GM19099 (cell line): ENCODE measurements at regions not wholly inside any gene's neighbourhood (a gene's known extent, or its start where the extent isn't known, plus 50 kb on each side); places are given as distances from the start of the nearest gene placed in this dataset.

Experiments used
- POLR2A ChIP-seq: IDR thresholded peaks from 3 replicates; pipeline ENCODE4 v1.6.1; 2011; ENCODE audit warnings: low read depth; ENCODE audit not compliant: insufficient read length; ENCODE audit errors: extremely low read depth

- no peak for TF ChIP-seq POLR2A
These were observed 73.4 kb downstream of the FGD2 start for GRCh38 chr6:37078814-37079213.

GRCh38 chr6:37081042-37081607 is 75.7 kb downstream of the FGD2 start:
- no peak for TF ChIP-seq POLR2A

- TF ChIP-seq POLR2A: no peak
These were observed 77.1 kb downstream of the FGD2 start for GRCh38 chr6:37082390-37083130.

- no peak for TF ChIP-seq POLR2A
These were observed 78.0 kb downstream of the FGD2 start for GRCh38 chr6:37083243-37084138.

- no peak for TF ChIP-seq POLR2A
These were observed 79.7 kb downstream of the FGD2 start for GRCh38 chr6:37085198-37085597.

- no peak for TF ChIP-seq POLR2A
These were observed 81.1 kb upstream of the PIM1 start for GRCh38 chr6:37088897-37089296.

- no peak for TF ChIP-seq POLR2A
These were observed 80.2 kb upstream of the PIM1 start for GRCh38 chr6:37089783-37090182.

- TF ChIP-seq POLR2A: no peak
These were observed 76.8 kb upstream of the PIM1 start for GRCh38 chr6:37092923-37093727.

GRCh38 chr6:37093728-37094069 is 76.3 kb upstream of the PIM1 start:
- TF ChIP-seq POLR2A: no peak

- TF ChIP-seq POLR2A: no peak
These were observed 74.0 kb upstream of the PIM1 start for GRCh38 chr6:37095997-37096396.

- no peak for TF ChIP-seq POLR2A
These were observed 72.6 kb upstream of the PIM1 start for GRCh38 chr6:37097335-37097734.

- TF ChIP-seq POLR2A: no peak
These were observed 70.5 kb upstream of the PIM1 start for GRCh38 chr6:37099442-37099841.

GRCh38 chr6:37100745-37101144 is 69.2 kb upstream of the PIM1 start:
- no peak for TF ChIP-seq POLR2A

- TF ChIP-seq POLR2A: no peak
These were observed 68.0 kb upstream of the PIM1 start for GRCh38 chr6:37101991-37102298.
